GM10266 (cell line): ENCODE measurements at regions not wholly inside any gene's neighbourhood (a gene's known extent, or its start where the extent isn't known, plus 50 kb on each side); places are given as distances from the start of the nearest gene placed in this dataset.

Source experiments
- DNase-seq: peaks from one replicate; pipeline ENCODE4 v3.0.0; 2012; ENCODE audit errors: extremely low spot score
- CTCF ChIP-seq: IDR thresholded peaks from 2 replicates; pipeline ENCODE4 v1.5.1; 2012; ENCODE audit warnings: mild to moderate bottlenecking, low read depth; ENCODE audit not compliant: control insufficient read depth, insufficient read depth; ENCODE audit errors: missing control alignments

GRCh38 chr16:65548470-65548869 is 426.6 kb upstream of the CDH11 start:
- no peak for TF ChIP-seq CTCF
- no peak for DNase-seq

- no peak for DNase-seq
These were observed 426.0 kb upstream of the CDH11 start for GRCh38 chr16:65547772-65548446.

GRCh38 chr16:65546353-65546791 is 424.5 kb upstream of the CDH11 start:
- DNase-seq = no peak
- TF ChIP-seq CTCF = no peak

More at GRCh38 chr16:65547772-65548446, 426.0 kb upstream of the CDH11 start:
- no peak for TF ChIP-seq CTCF

- TF ChIP-seq CTCF = no peak
- DNase-seq = no peak
These were observed 423.6 kb upstream of the CDH11 start for GRCh38 chr16:65545413-65545956.

- TF ChIP-seq CTCF = no peak
- no peak for DNase-seq
These were observed 422.2 kb upstream of the CDH11 start for GRCh38 chr16:65543781-65544740.

GRCh38 chr16:65541646-65542045 is 419.8 kb upstream of the CDH11 start:
- no peak for TF ChIP-seq CTCF

More at GRCh38 chr16:65541646-65542045, 419.8 kb upstream of the CDH11 start:
- DNase-seq = no peak
